Hepatocyte (in vitro differentiated cells): ENCODE measurements at regions not wholly inside any gene's neighbourhood (a gene's known extent, or its start where the extent isn't known, plus 50 kb on each side); places are given as distances from the start of the nearest gene placed in this dataset.
"Not testable (repeated sequence)": the region's sequence is repeated elsewhere in the genome, so short reads cannot be mapped to it uniquely, and the experiment has no call there.

ENCODE experiments used
- DNase-seq: peaks from one replicate; pipeline ENCODE4 v3.0.0-alpha.2; 2016; ENCODE audit warnings: low spot score
- H2AFZ ChIP-seq: fragments of 200-600 bp; sonication (generic); 2 replicates; pipeline ENCODE4 v1.6.0; 2016; ENCODE audit warnings: antibody characterized with exemption, mild to moderate bottlenecking
- H3K27ac ChIP-seq: fragments of 200-600 bp; sonication (generic); 2 replicates; pipeline ENCODE4 v1.5.1; 2016; ENCODE audit warnings: mild to moderate bottlenecking
- H3K27me3 ChIP-seq: fragments of 200-600 bp; sonication (generic); 2 replicates; pipeline ENCODE4 v1.6.1; 2016
- H3K36me3 ChIP-seq: fragments of 200-600 bp; sonication (generic); replicated peaks from 2 replicates; pipeline ENCODE4 v1.5.1; 2016; ENCODE audit warnings: low read depth; ENCODE audit not compliant: insufficient read depth
- H3K4me1 ChIP-seq: fragments of 200-600 bp; sonication (generic); 2 replicates; pipeline ENCODE4 v1.5.1; 2016; ENCODE audit warnings: mild to moderate bottlenecking, moderate library complexity; ENCODE audit not compliant: insufficient read depth
- H3K4me2 ChIP-seq: fragments of 200-600 bp; sonication (generic); 2 replicates; pipeline ENCODE4 v1.6.0; 2016
- H3K4me3 ChIP-seq: fragments of 200-600 bp; sonication (generic); 2 replicates; pipeline ENCODE4 v1.5.1; 2016; ENCODE audit warnings: mild to moderate bottlenecking
- H3K79me2 ChIP-seq: fragments of 200-600 bp; sonication (generic); 2 replicates; pipeline ENCODE4 v1.6.0; 2017; ENCODE audit warnings: mild to moderate bottlenecking
- H3K9me2 ChIP-seq: fragments of 200-600 bp; sonication (generic); replicated peaks from 2 replicates; pipeline ENCODE4 v1.6.0; 2017; ENCODE audit warnings: mild to moderate bottlenecking; ENCODE audit not compliant: insufficient read depth
- H3K9me3 ChIP-seq: fragments of 200-600 bp; sonication (generic); 2 replicates; pipeline ENCODE4 v1.5.1; 2016; ENCODE audit warnings: low read depth, mild to moderate bottlenecking
- H4K20me1 ChIP-seq: fragments of 200-600 bp; sonication (generic); 2 replicates; pipeline ENCODE4 v1.6.0; 2016; ENCODE audit warnings: mild to moderate bottlenecking; ENCODE audit not compliant: insufficient read depth, poor library complexity, severe bottlenecking
- CTCF ChIP-seq: fragments of 200-600 bp; sonication (generic); IDR thresholded peaks from 2 replicates; pipeline ENCODE4 v1.5.1; 2016; ENCODE audit warnings: antibody characterized with exemption, mild to moderate bottlenecking; ENCODE audit not compliant: poor library complexity
- EZH2 ChIP-seq: fragments of 200-600 bp; sonication (generic); IDR thresholded peaks from 2 replicates; pipeline ENCODE4 v1.6.1; 2016; ENCODE audit warnings: antibody characterized with exemption, mild to moderate bottlenecking, borderline replicate concordance
- EZH2phosphoT487 ChIP-seq: fragments of 200-600 bp; sonication (generic); IDR thresholded peaks from one replicate; pipeline ENCODE4 v1.6.1; 2018; ENCODE audit warnings: antibody characterized with exemption, mild to moderate bottlenecking, low read depth, moderate library complexity; ENCODE audit not compliant: unreplicated experiment, severe bottlenecking
- WGBS: methylation state at CpG from one replicate; pipeline ENCODE4 v1.1.6; 2016; ENCODE audit warnings: low lambda C conversion rate; ENCODE audit errors: missing lambda C conversion rate; 5-methylcytosine and 5-hydroxymethylcytosine counted together

- Histone ChIP-seq H3K4me3 (no peak overlapping the region), H3K27me3 (no peaks in the 10 kb centered on the region), H3K36me3 (no peaks in the 10 kb centered on the region), H4K20me1 (no peaks in the 10 kb centered on the region), H3K27ac (no peak overlapping the region), H3K4me2 (no peak overlapping the region), H2AFZ (no peak overlapping the region), H3K9me3 (no peaks in the 10 kb centered on the region), H3K79me2 (no peaks in the 10 kb centered on the region), H3K4me1 (no peaks in the 10 kb centered on the region), H3K9me2 (no peaks in the 10 kb centered on the region)
- no peak for DNase-seq
- TF ChIP-seq EZH2phosphoT487 = no peak
- TF ChIP-seq CTCF = no peak
- no peak for TF ChIP-seq EZH2
- 83% methylated on average over 3 of the region's 3 CpGs for WGBS
These were observed 1130.0 kb downstream of the DNAJB9 start for GRCh38 chr7:109699661-109700060.

DNA sequence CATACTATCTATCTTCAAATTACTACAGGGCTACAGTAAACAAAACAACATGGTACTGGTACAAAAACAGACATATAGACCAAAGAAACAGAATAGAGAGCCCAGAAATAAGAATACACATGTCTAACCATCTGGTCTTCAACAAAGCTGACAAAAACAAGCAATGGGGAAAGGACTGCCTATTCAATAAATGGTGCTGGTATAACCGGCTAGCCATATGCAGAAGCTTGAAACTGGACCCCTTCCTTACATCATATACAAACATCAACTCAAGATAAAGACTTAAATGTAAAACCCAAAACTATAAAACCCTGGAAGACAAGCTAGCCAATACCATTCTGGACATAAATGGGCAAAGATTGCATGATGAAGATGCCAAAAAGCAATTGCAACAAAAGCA lies 1143.7 kb downstream of the DNAJB9 start:
- Histone ChIP-seq H4K20me1 (no peaks in the 10 kb centered on the region), H3K27ac (no peak overlapping the region), H3K4me1 (no peaks in the 10 kb centered on the region), H3K4me3 (no peak overlapping the region), H3K79me2 (no peaks in the 10 kb centered on the region), H3K4me2 (no peak overlapping the region), H3K27me3 (no peaks in the 10 kb centered on the region), H2AFZ (no peak overlapping the region), H3K9me2 (no peaks in the 10 kb centered on the region), H3K36me3 (no peaks in the 10 kb centered on the region), H3K9me3 (no peaks in the 10 kb centered on the region)
- TF ChIP-seq EZH2phosphoT487 (no peak), EZH2 (no peak), CTCF (no peak)
- 87% methylated on average over 1 of the region's 1 CpG for WGBS
- DNase-seq = no peak

- not testable (repeated sequence) for H3K4me1 ChIP-seq, DNase-seq, H4K20me1 ChIP-seq, H3K9me3 ChIP-seq, H3K4me2 ChIP-seq, H3K4me3 ChIP-seq, H3K36me3 ChIP-seq, H3K27ac ChIP-seq, H3K79me2 ChIP-seq, H3K9me2 ChIP-seq, H3K27me3 ChIP-seq, H2AFZ ChIP-seq
- 87% methylated on average over 8 of the region's 8 CpGs for WGBS
These were observed 1149.7 kb downstream of the DNAJB9 start for GRCh38 chr7:109719359-109719758.

GRCh38 chr7:109734601-109735000 lies 1164.9 kb downstream of the DNAJB9 start:
- H3K36me3 ChIP-seq = no peaks in the 10 kb centered on the region
- H3K27ac ChIP-seq = no peak overlapping the region
- H3K9me3 ChIP-seq = no peaks in the 10 kb centered on the region
- H3K4me1 ChIP-seq = no peaks in the 10 kb centered on the region
- no peaks in the 10 kb centered on the region for H3K27me3 ChIP-seq
- no peak overlapping the region for H3K4me3 ChIP-seq
- no peak overlapping the region for H2AFZ ChIP-seq
- H3K9me2 ChIP-seq = no peaks in the 10 kb centered on the region
- no peak for DNase-seq
- H3K79me2 ChIP-seq = no peaks in the 10 kb centered on the region
- no peak for TF ChIP-seq EZH2phosphoT487
- no peak for TF ChIP-seq CTCF
- TF ChIP-seq EZH2 = no peak
- no peaks in the 10 kb centered on the region for H4K20me1 ChIP-seq
- H3K4me2 ChIP-seq = no peak overlapping the region
